IMR-90 (cell line): ENCODE measurements at regions not wholly inside any gene's neighbourhood (a gene's known extent, or its start where the extent isn't known, plus 50 kb on each side); places are given as distances from the start of the nearest gene placed in this dataset.

Source experiments
- ATAC-seq: fragments of 200-7000 bp; cut with Tn5 transposase; 2 replicates; pipeline ENCODE4 v1.9.1; 2020; ENCODE audit warnings: low read depth, mild to moderate bottlenecking, moderate library complexity
- BruUV-seq: library from RNA; stranded (reverse); fragments of 400-500 nt; replicated peaks from 2 replicates; lab custom pipeline; 2021; lab: Mats Ljungman, UMichigan
- CTCF ChIA-PET: fragments of 300-600 bp; formaldehyde crosslinking; extraction: SDS; loops from one replicate; lab custom pipeline; 2021; ENCODE audit warnings: antibody characterized with exemption; lab: Yijun Ruan, JAX
- POLR2A ChIA-PET: fragments of 300-600 bp; sonication (Branson Sonifier 250); formaldehyde crosslinking; loops from one replicate; lab custom pipeline; 2022; ENCODE audit warnings: antibody characterized with exemption; ENCODE audit not compliant: unreplicated experiment; lab: Charles Lee
- DNase-seq: peaks from one replicate; pipeline ENCODE4 v3.0.0; 2013
- H2AFZ ChIP-seq: replicated peaks from 2 replicates; pipeline ENCODE3; 2013; ENCODE audit warnings: low read length, mild to moderate bottlenecking; ENCODE audit not compliant: poor library complexity
- H2AK5ac ChIP-seq: 2 replicates; pipeline ENCODE4 v1.6.1; 2013; ENCODE audit warnings: low read depth, low read length, inconsistent platforms
- H2AK9ac ChIP-seq: replicated peaks from 2 replicates; pipeline ENCODE3; 2013; ENCODE audit warnings: mild to moderate bottlenecking, low read depth, low read length, moderate library complexity; ENCODE audit not compliant: poor library complexity
- H2BK120ac ChIP-seq: 2 replicates; pipeline ENCODE4 v1.6.1; 2013; ENCODE audit warnings: low read depth, low read length, inconsistent platforms
- H2BK15ac ChIP-seq: 3 replicates; pipeline ENCODE4 v1.6.1; 2013; ENCODE audit warnings: low read depth, low read length, inconsistent platforms
- H2BK20ac ChIP-seq: 2 replicates; pipeline ENCODE4 v1.6.1; 2013; ENCODE audit warnings: low read depth, mild to moderate bottlenecking, inconsistent platforms, low read length, moderate library complexity
- H2BK5ac ChIP-seq: 2 replicates; pipeline ENCODE4 v1.6.1; 2013; ENCODE audit warnings: mild to moderate bottlenecking, low read depth, low read length, inconsistent platforms; ENCODE audit not compliant: poor library complexity, severe bottlenecking
- H3K14ac ChIP-seq: replicated peaks from 2 replicates; pipeline ENCODE4 v1.6.1; 2013; ENCODE audit warnings: low read depth, low read length, inconsistent platforms
- H3K18ac ChIP-seq: 2 replicates; pipeline ENCODE4 v1.6.1; 2013; ENCODE audit warnings: low read depth, low read length, control low read depth
- H3K23ac ChIP-seq: 2 replicates; pipeline ENCODE4 v1.6.1; 2013; ENCODE audit warnings: low read depth, low read length, inconsistent platforms
- H3K27ac ChIP-seq: 2 replicates; pipeline ENCODE4 v1.5.1; 2013; ENCODE audit warnings: mild to moderate bottlenecking, control low read depth, low read length; ENCODE audit not compliant: insufficient read depth
- H3K27me3 ChIP-seq: 2 replicates; pipeline ENCODE4 v1.6.1; 2013; ENCODE audit warnings: low read length; ENCODE audit not compliant: control insufficient read depth, insufficient read depth
- H3K36me3 ChIP-seq: 2 replicates; pipeline ENCODE4 v1.6.1; 2013; ENCODE audit warnings: low read length, mixed read lengths; ENCODE audit not compliant: control insufficient read depth, insufficient read depth
- H3K4ac ChIP-seq: 2 replicates; pipeline ENCODE4 v1.6.1; 2013; ENCODE audit warnings: low read depth, low read length, inconsistent platforms
- H3K4me1 ChIP-seq: 2 replicates; pipeline ENCODE4 v1.6.1; 2013; ENCODE audit warnings: low read length, mixed read lengths; ENCODE audit not compliant: control insufficient read depth, insufficient read depth
- H3K4me2 ChIP-seq: 2 replicates; pipeline ENCODE4 v1.6.1; 2013; ENCODE audit warnings: low read depth, mild to moderate bottlenecking, control low read depth, low read length, moderate library complexity
- H3K4me3 ChIP-seq: 2 replicates; pipeline ENCODE4 v1.5.1; 2013; ENCODE audit warnings: low read depth, mild to moderate bottlenecking, control low read depth, low read length, moderate library complexity; ENCODE audit not compliant: insufficient read depth
- H3K56ac ChIP-seq: 2 replicates; pipeline ENCODE4 v1.6.1; 2013; ENCODE audit warnings: low read length, inconsistent platforms; ENCODE audit not compliant: insufficient read depth; ENCODE audit errors: extremely low read depth
- H3K79me1 ChIP-seq, 2 experiments: 2 replicates each; pipeline ENCODE4 v1.6.1; 2013; ENCODE audit warnings: low read length in 2 of 2, inconsistent platforms in 1 of 2, low read depth in 1 of 2
- H3K9ac ChIP-seq: 2 replicates; pipeline ENCODE4 v1.6.1; 2013; ENCODE audit warnings: low read depth, low read length, control low read depth
- H3K9me1 ChIP-seq: 2 replicates; pipeline ENCODE4 v1.6.1; 2013; ENCODE audit warnings: low read length, inconsistent platforms; ENCODE audit not compliant: insufficient read depth
- H3K9me3 ChIP-seq: 2 replicates; pipeline ENCODE4 v1.6.1; 2013; ENCODE audit warnings: low read length; ENCODE audit not compliant: control insufficient read depth, insufficient read depth
- H4K20me1 ChIP-seq: 2 replicates; pipeline ENCODE4 v1.6.1; 2013; ENCODE audit warnings: low read length, inconsistent platforms; ENCODE audit not compliant: insufficient read depth
- H4K5ac ChIP-seq: 2 replicates; pipeline ENCODE4 v1.6.1; 2013; ENCODE audit warnings: mild to moderate bottlenecking, low read depth, low read length, control low read depth
- H4K8ac ChIP-seq, 2 experiments: 2 replicates each; pipeline ENCODE4 v1.6.1; 2013; ENCODE audit warnings: low read depth in 2 of 2, low read length in 2 of 2, control low read depth in 1 of 2, inconsistent platforms in 1 of 2
- H4K91ac ChIP-seq: 2 replicates; pipeline ENCODE4 v1.6.1; 2013; ENCODE audit warnings: low read depth, low read length, inconsistent platforms; ENCODE audit not compliant: insufficient read depth
- RCOR1 ChIP-seq: IDR thresholded peaks from 2 replicates; pipeline ENCODE4 v1.6.1; 2012; ENCODE audit warnings: mild to moderate bottlenecking, low read length, improper control_type of control experiment; ENCODE audit not compliant: insufficient replicate concordance
- WGBS, 2 experiments: methylation state at CpG; one replicate each; pipeline versions ENCODE4 v1.1.5 to v1.1.7; 2013; ENCODE audit warnings: missing lambda C conversion rate in 2 of 2; ENCODE audit not compliant: insufficient read length in 1 of 2; ENCODE audit errors: extremely low coverage in 2 of 2; 5-methylcytosine and 5-hydroxymethylcytosine counted together
- dilution Hi-C: fragments of 300-500 bp; cut with HindIII; formaldehyde crosslinking; loops from one replicate; pipeline ENCODE4 v1.14.3; 2018; ENCODE audit warnings: low sequenced_read_pairs; ENCODE audit not compliant: unreplicated experiment
- in situ Hi-C: fragments of 300-500 bp; cut with MboI; formaldehyde crosslinking; loops from 3 replicates; pipeline ENCODE4 v1.14.3; 2019; ENCODE audit warnings: low sequenced_read_pairs, inconsistent platforms, mixed read lengths
- intact Hi-C: fragments of 100-400 bp; cut with micrococcal nuclease; formaldehyde crosslinking; loops from 2 replicates; pipeline ENCODE4 v1.10.0; 2022

GRCh38 chr7:32215697-32216096, 145.5 kb upstream of the PDE1C start:
- POLR2A ChIA-PET, result no interaction called here
- H3K27me3 ChIP-seq, result peaks cover 14% of the 10 kb centered on the region

More at GRCh38 chr7:32215697-32216096, 145.5 kb upstream of the PDE1C start:
- Histone ChIP-seq H3K27ac (no peak overlapping the region), H3K79me1 (no peaks in the 10 kb centered on the region), H4K8ac (no peak overlapping the region), H2AFZ (no peak overlapping the region), H3K56ac (no peak overlapping the region), H4K91ac (no peak overlapping the region), H4K20me1 (no peaks in the 10 kb centered on the region), H3K36me3 (no peaks in the 10 kb centered on the region), H3K4ac (no peak overlapping the region), H3K18ac (no peak overlapping the region), H2AK9ac (no peak overlapping the region), H3K4me3 (no peak overlapping the region), H2AK5ac (no peak overlapping the region), H2BK120ac (no peak overlapping the region), H2BK15ac (no peak overlapping the region), H3K4me2 (no peak overlapping the region), H3K9me3 (no peaks in the 10 kb centered on the region; the same call in 1 of the 2 replicates), H3K23ac (no peak overlapping the region), H3K9me1 (no peaks in the 10 kb centered on the region), H3K14ac (no peak overlapping the region), H2BK5ac (no peak overlapping the region), H2BK20ac (no peak overlapping the region), H3K9ac (no peak overlapping the region), H4K5ac (no peak overlapping the region), H3K4me1 (no peaks in the 10 kb centered on the region)
- ATAC-seq, result no peak
- no TSS peak for BruUV-seq
- intact Hi-C loops, result no loop called here
- dilution Hi-C loops, result no loop called here
- no peak for TF ChIP-seq RCOR1
- in situ Hi-C loops, result loop anchor here (5.0 kb wide), 1 partner anchor 262 kb away; no protein-coding TSS in a partner anchor
- WGBS, 2 experiments, result no CpG with 5 or more reads among the region's 1 CpG
- CTCF ChIA-PET, result interaction anchor here (0.9 kb wide), 1 partner anchor 264 kb away, joined by 3 read pairs; no protein-coding TSS in a partner anchor
- DNase-seq, result no peak
